Liver (tissue), 3 donors: ENCODE measurements at regions not wholly inside any gene's neighbourhood (a gene's known extent, or its start where the extent isn't known, plus 50 kb on each side); places are given as distances from the start of the nearest gene placed in this dataset.

ENCODE experiments used
- CTCF ChIP-seq: fragments of 150-350 bp; IDR thresholded peaks from 2 replicates; pipeline ENCODE4 v1.5.1; 2017; ENCODE audit warnings: improper control_type of control experiment, low read depth, low read length; ENCODE audit not compliant: missing input control
- EGR1 ChIP-seq, 2 donors: IDR thresholded peaks; 2 replicates each; pipeline ENCODE4 v1.6.1; 2016 to 2018; ENCODE audit warnings: antibody characterized with exemption in 2 of 2, low read depth in 2 of 2
- FOXA2 ChIP-seq: IDR thresholded peaks from 2 replicates; pipeline ENCODE4 v1.6.1; 2016; ENCODE audit warnings: antibody characterized with exemption
- JUND ChIP-seq, 2 donors: IDR thresholded peaks; 2 replicates each; pipeline ENCODE4 v1.6.1; 2016; ENCODE audit warnings: antibody characterized with exemption in 2 of 2
- NR2F2 ChIP-seq: IDR thresholded peaks from 2 replicates; pipeline ENCODE4 v1.6.1; 2016; ENCODE audit warnings: antibody characterized with exemption
- RAD21 ChIP-seq, 2 donors: IDR thresholded peaks; 2 replicates each; pipeline ENCODE4 v1.6.1; 2016; ENCODE audit warnings: antibody characterized with exemption in 2 of 2, mild to moderate bottlenecking in 2 of 2
- TF ChIP-seq, protein P1 (sequence below): IDR thresholded peaks from 2 replicates; pipeline ENCODE4 v1.6.1; 2016; ENCODE audit warnings: antibody characterized with exemption
- donor health status: healthy.
- donor health status: healthy.

- TF ChIP-seq NR2F2 = no peak
- TF ChIP-seq, protein P1, sequence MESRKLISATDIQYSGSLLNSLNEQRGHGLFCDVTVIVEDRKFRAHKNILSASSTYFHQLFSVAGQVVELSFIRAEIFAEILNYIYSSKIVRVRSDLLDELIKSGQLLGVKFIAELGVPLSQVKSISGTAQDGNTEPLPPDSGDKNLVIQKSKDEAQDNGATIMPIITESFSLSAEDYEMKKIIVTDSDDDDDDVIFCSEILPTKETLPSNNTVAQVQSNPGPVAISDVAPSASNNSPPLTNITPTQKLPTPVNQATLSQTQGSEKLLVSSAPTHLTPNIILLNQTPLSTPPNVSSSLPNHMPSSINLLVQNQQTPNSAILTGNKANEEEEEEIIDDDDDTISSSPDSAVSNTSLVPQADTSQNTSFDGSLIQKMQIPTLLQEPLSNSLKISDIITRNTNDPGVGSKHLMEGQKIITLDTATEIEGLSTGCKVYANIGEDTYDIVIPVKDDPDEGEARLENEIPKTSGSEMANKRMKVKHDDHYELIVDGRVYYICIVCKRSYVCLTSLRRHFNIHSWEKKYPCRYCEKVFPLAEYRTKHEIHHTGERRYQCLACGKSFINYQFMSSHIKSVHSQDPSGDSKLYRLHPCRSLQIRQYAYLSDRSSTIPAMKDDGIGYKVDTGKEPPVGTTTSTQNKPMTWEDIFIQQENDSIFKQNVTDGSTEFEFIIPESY = no peak
- no peak for TF ChIP-seq RAD21 (IDR thresholded peaks at IDR 0.05)
- TF ChIP-seq CTCF = no peak
- no peak for TF ChIP-seq JUND (IDR thresholded peaks at IDR 0.05)
- no peak for TF ChIP-seq EGR1 (IDR thresholded peaks at IDR 0.05; ENCODE audit: low read depth in 2 of 2)
- TF ChIP-seq FOXA2 = no peak
Measured at GRCh38 chr3:103470498-103470897, 1035.7 kb downstream of the ZPLD1 start.
